ENCODE measurements at regions not wholly inside any gene's neighbourhood (a gene's known extent, or its start where the extent isn't known, plus 50 kb on each side); places are given as distances from the start of the nearest gene placed in this dataset.
"Not testable (repeated sequence)": the region's sequence is repeated elsewhere in the genome, so short reads cannot be mapped to it uniquely, and the experiment has no call there.

DNA sequence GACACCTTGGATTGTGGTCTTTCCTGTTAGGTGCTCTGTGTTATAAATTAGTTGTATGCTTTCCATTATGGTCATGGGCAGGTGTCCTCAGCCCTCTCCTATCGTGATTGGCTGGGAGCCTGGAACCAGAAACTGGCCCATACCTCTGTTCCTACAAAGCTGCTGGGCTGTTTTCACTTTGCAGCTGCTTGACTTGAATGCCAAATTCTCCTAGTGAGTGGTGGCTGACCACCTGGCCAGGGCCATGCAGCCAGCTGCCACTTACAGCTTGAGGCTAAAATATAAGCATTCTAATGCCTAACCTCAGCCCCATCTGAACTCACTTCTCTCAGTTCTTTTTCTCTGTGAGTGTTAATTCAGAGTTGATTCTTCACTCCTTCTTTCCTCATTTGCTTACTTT is 239.3 kb upstream of the GBE1 start:
- DNase-seq (ENCODE audit: low read depth, low spot score) = no peak
- WGBS (ENCODE audit: insufficient coverage, insufficient read length) = no CpG with 5 or more reads among the region's 1 CpG
- no peaks in the 10 kb centered on the region for H3K9me3 ChIP-seq (ENCODE audit: control insufficient read depth, insufficient read depth, low read length)

DNA sequence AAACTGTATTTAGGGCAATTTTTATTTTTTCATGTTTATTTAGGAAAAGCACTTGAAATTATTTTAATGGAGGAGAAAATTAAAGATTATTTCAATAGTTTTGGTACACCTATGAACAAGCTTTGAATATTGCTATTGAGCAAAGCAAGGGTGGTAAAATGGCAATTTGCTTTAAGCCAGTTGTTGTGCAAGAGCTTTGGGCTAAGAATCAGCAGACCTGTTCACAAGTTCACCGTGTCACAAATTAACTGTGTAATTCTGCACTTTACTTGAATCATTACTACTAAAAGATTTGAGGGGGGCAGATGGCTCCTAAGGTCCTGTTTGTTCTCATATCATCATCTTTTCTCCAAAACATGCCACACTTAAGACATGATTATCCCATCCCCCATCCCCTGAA is 238.9 kb upstream of the GBE1 start:
- Histone ChIP-seq H3K9me3 (ENCODE audit: control insufficient read depth, insufficient read depth, low read length) (no peaks in the 10 kb centered on the region), H3K4me3 (ENCODE audit: low read length) (no peak overlapping the region), H3K36me3 (ENCODE audit: control insufficient read depth, insufficient read depth, low read length) (no peaks in the 10 kb centered on the region), H3K27me3 (ENCODE audit: control insufficient read depth, insufficient read depth, low read length) (no peaks in the 10 kb centered on the region), H3K27ac (ENCODE audit: low read length) (no peak overlapping the region), H3K4me1 (ENCODE audit: control insufficient read depth, insufficient read depth, low read length) (no peaks in the 10 kb centered on the region; the same call in 1 of the 2 replicates)
- WGBS (ENCODE audit: insufficient coverage, insufficient read length) = no CpG with 5 or more reads among the region's 1 CpG
- DNase-seq (ENCODE audit: low read depth, low spot score) = no peak

More for the DNA sequence above, 239.3 kb upstream of the GBE1 start:
- Histone ChIP-seq H3K36me3 (ENCODE audit: control insufficient read depth, insufficient read depth, low read length) (no peaks in the 10 kb centered on the region), H3K4me3 (ENCODE audit: low read length) (no peak overlapping the region), H3K27ac (ENCODE audit: low read length) (no peak overlapping the region), H3K4me1 (ENCODE audit: control insufficient read depth, insufficient read depth, low read length) (no peaks in the 10 kb centered on the region; the same call in 1 of the 2 replicates), H3K27me3 (ENCODE audit: control insufficient read depth, insufficient read depth, low read length) (no peaks in the 10 kb centered on the region)

DNA sequence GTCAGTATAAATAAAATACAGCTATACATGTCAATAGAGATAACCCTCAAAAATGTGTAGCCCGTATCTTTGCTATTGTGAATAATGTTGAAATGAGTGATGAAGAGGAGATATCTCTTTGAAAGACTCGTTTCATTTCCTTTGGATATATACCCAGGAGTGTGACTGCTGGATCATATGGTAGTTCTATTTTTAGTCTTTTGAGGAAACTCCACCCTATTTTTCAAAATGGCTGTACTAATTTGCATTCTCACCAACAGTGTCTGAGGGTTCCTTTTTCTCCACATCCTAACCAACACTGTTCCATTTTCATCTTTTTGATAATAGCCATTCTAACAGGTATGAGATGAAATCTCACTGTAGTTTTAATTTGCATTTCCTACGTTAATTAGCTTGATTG is 237.5 kb upstream of the GBE1 start:
- no peaks in the 10 kb centered on the region for H3K27me3 ChIP-seq (ENCODE audit: control insufficient read depth, insufficient read depth, low read length)
- H3K9me3 ChIP-seq (ENCODE audit: control insufficient read depth, insufficient read depth, low read length) = no peaks in the 10 kb centered on the region
- H3K36me3 ChIP-seq (ENCODE audit: control insufficient read depth, insufficient read depth, low read length) = no peaks in the 10 kb centered on the region
- no peak for DNase-seq (ENCODE audit: low read depth, low spot score)
- H3K4me1 ChIP-seq (ENCODE audit: control insufficient read depth, insufficient read depth, low read length) = no peaks in the 10 kb centered on the region; the same call in 1 of the 2 replicates
- no peak overlapping the region for H3K27ac ChIP-seq (ENCODE audit: low read length)
- no CpG with 5 or more reads among the region's 3 CpGs for WGBS (ENCODE audit: insufficient coverage, insufficient read length)
- H3K4me3 ChIP-seq (ENCODE audit: low read length) = no peak overlapping the region

DNA sequence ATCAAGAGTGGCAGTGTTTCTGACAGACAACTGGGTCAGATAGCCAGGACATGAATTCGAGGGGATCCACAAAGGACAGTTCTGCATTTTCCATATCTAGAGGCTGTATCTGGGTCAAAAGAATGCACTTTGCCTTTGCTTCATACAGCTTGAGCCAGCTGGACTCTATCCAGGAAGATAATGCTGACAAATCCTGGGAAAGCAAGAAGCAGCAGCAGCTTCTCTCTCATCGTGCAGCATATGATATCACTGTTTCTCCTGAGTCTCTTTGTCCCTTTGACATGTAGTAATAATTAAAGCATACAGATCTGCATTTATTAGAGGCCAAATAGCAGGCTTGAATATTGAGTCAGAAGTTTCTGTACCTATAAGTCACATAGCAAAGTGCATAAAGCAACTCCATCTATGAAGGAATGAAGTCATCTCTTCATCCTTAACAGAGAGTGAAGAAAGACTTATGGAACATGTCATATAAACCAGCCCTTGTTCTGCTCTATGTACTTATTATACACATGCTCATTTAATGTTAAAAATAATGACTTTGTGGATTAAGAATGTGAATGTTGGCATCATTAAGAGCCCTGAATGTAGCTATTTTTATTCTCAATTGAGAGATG is 236.8 kb upstream of the GBE1 start:
- Histone ChIP-seq H3K36me3 (ENCODE audit: control insufficient read depth, insufficient read depth, low read length) (no peaks in the 10 kb centered on the region), H3K27me3 (ENCODE audit: control insufficient read depth, insufficient read depth, low read length) (no peaks in the 10 kb centered on the region), H3K4me3 (ENCODE audit: low read length) (no peak overlapping the region), H3K4me1 (ENCODE audit: control insufficient read depth, insufficient read depth, low read length) (no peaks in the 10 kb centered on the region; the same call in 1 of the 2 replicates), H3K9me3 (ENCODE audit: control insufficient read depth, insufficient read depth, low read length) (no peaks in the 10 kb centered on the region), H3K27ac (ENCODE audit: low read length) (no peak overlapping the region)
- no peak for DNase-seq (ENCODE audit: low read depth, low spot score)
- WGBS (ENCODE audit: insufficient coverage, insufficient read length) = no CpG with 5 or more reads among the region's 2 CpGs

DNA sequence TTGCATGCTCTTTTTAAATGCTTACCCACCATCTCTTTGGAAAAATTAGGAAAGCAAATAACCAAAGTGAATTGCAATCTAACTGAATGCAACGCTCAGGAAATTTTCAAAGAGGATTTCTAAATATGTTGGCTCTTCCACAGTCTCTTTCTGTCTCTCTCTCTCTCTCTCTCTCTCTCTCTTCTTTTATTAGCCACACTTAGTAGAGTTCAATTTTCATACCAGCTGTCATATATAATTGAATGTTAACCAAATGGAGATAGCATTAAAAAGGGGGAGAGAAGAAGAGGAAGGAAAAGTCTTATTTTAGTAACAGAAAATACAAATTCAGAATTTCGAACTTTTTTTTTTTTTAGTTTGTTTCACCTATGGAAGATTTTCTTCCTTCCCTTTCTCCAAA is 235.9 kb upstream of the GBE1 start:
- Histone ChIP-seq H3K9me3 (ENCODE audit: control insufficient read depth, insufficient read depth, low read length) (no peaks in the 10 kb centered on the region), H3K27me3 (ENCODE audit: control insufficient read depth, insufficient read depth, low read length) (no peaks in the 10 kb centered on the region), H3K4me3 (ENCODE audit: low read length) (no peak overlapping the region), H3K36me3 (ENCODE audit: control insufficient read depth, insufficient read depth, low read length) (no peaks in the 10 kb centered on the region), H3K4me1 (ENCODE audit: control insufficient read depth, insufficient read depth, low read length) (no peaks in the 10 kb centered on the region; the same call in 1 of the 2 replicates), H3K27ac (ENCODE audit: low read length) (no peak overlapping the region)
- DNase-seq (ENCODE audit: low read depth, low spot score) = no peak
- WGBS (ENCODE audit: insufficient coverage, insufficient read length) = no CpG with 5 or more reads among the region's 2 CpGs

DNA sequence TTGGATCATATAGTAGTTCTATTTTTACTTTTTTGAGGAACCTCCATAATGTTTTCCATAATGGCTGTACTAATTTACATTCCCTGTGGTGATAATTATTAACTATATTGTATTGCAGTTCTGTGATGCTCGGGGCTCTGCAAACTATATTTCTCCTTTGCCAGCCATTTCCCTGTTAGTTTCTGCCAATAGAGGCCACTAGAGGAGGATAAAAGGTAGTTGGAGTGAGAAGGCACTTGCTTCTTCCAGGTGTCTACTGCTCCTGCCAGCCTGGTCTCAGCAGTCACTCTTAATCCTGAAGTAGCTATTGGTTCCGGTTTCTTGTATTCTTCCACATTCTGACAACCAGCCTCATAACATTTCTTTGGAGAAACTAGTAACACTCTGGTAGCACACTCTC is 233.9 kb upstream of the GBE1 start:
- Histone ChIP-seq H3K27me3 (ENCODE audit: control insufficient read depth, insufficient read depth, low read length) (no peaks in the 10 kb centered on the region), H3K27ac (ENCODE audit: low read length) (no peak overlapping the region), H3K4me3 (ENCODE audit: low read length) (no peak overlapping the region), H3K9me3 (ENCODE audit: control insufficient read depth, insufficient read depth, low read length) (no peaks in the 10 kb centered on the region), H3K36me3 (ENCODE audit: control insufficient read depth, insufficient read depth, low read length) (no peaks in the 10 kb centered on the region), H3K4me1 (ENCODE audit: control insufficient read depth, insufficient read depth, low read length) (no peaks in the 10 kb centered on the region; the same call in 1 of the 2 replicates)
- no CpG with 5 or more reads among the region's 2 CpGs for WGBS (ENCODE audit: insufficient coverage, insufficient read length)
- DNase-seq (ENCODE audit: low read depth, low spot score) = no peak

DNA sequence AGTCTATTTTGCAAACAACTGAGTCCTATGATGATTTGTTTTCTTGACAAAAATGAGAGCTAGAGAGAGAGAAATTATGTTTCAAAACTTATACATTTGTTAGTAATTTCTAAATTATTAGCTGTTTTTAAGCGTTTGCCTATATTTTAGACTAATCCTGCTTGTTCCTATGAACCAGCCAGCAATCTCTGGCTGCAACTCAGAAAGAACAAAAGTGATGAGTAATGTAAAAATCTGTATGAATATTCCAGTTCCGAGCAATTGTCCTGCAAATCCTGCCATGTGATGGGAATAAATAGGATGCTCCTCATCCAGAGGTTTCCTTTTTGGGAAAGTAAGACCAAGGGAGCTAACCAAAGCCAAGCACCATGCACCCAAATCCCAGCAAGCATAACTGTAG is 228.3 kb upstream of the GBE1 start:
- DNase-seq (ENCODE audit: low read depth, low spot score) = no peak
- no peak overlapping the region for H3K27ac ChIP-seq (ENCODE audit: low read length)
- H3K4me1 ChIP-seq (ENCODE audit: control insufficient read depth, insufficient read depth, low read length) = peaks cover 3% of the 10 kb centered on the region; the same call in 1 of the 2 replicates
- H3K4me3 ChIP-seq (ENCODE audit: low read length) = no peak overlapping the region
- H3K9me3 ChIP-seq (ENCODE audit: control insufficient read depth, insufficient read depth, low read length) = no peaks in the 10 kb centered on the region
- WGBS (ENCODE audit: insufficient coverage, insufficient read length) = no CpG with 5 or more reads among the region's 2 CpGs
- H3K36me3 ChIP-seq (ENCODE audit: control insufficient read depth, insufficient read depth, low read length) = no peaks in the 10 kb centered on the region
- no peaks in the 10 kb centered on the region for H3K27me3 ChIP-seq (ENCODE audit: control insufficient read depth, insufficient read depth, low read length)

DNA sequence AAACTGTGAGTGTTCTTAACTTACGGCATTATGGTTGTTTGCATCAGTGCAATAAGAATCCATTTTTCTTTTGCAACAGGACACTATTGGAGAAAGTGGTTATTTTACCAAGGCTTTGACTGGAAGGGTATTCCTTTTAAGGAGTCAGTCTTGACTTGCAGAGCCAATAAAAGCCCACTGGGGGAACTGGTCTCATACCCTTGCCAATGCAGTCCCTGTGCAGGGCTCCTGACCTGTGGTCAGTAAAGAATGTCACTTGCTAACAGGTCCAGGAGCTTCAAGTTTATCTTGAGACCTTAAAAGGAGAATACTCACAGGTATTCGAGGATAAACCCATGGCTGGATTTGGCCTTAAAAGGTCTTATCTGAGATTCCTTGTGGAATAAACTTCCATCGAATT is 227.8 kb upstream of the GBE1 start:
- H3K27ac ChIP-seq (ENCODE audit: low read length) = no peak overlapping the region
- peaks cover 3% of the 10 kb centered on the region; the same call in 1 of the 2 replicates for H3K4me1 ChIP-seq (ENCODE audit: control insufficient read depth, insufficient read depth, low read length)
- DNase-seq (ENCODE audit: low read depth, low spot score) = no peak
- no CpG with 5 or more reads among the region's 3 CpGs for WGBS (ENCODE audit: insufficient coverage, insufficient read length)
- no peak overlapping the region for H3K4me3 ChIP-seq (ENCODE audit: low read length)
- no peaks in the 10 kb centered on the region for H3K36me3 ChIP-seq (ENCODE audit: control insufficient read depth, insufficient read depth, low read length)
- H3K27me3 ChIP-seq (ENCODE audit: control insufficient read depth, insufficient read depth, low read length) = no peaks in the 10 kb centered on the region
- no peaks in the 10 kb centered on the region for H3K9me3 ChIP-seq (ENCODE audit: control insufficient read depth, insufficient read depth, low read length)

DNA sequence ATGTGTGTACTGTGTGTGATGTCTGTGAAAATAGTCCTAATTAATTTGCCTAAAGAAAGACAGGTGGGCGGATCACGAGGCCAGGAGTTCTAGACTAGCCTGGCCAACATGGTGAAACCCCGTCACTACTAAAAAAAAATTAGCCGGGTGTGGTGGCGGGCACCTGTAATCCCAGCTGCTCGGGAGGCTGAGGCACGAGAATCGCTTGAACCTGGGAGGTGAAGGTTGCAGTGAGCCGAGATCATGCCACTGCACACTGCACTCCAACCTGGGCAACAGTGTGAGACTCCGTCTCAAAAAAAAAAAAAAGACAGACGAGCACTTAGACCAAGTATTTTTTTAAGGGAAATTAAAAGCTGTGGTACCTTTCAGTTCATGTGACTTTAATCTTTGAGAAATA is 226.0 kb upstream of the GBE1 start:
- H3K9me3 ChIP-seq (ENCODE audit: control insufficient read depth, insufficient read depth, low read length); H3K4me1 ChIP-seq (ENCODE audit: control insufficient read depth, insufficient read depth, low read length); H3K27ac ChIP-seq (ENCODE audit: low read length); DNase-seq (ENCODE audit: low read depth, low spot score); H3K27me3 ChIP-seq (ENCODE audit: control insufficient read depth, insufficient read depth, low read length); H3K4me3 ChIP-seq (ENCODE audit: low read length); H3K36me3 ChIP-seq (ENCODE audit: control insufficient read depth, insufficient read depth, low read length): not testable (repeated sequence)
- no CpG with 5 or more reads among the region's 11 CpGs for WGBS (ENCODE audit: insufficient coverage, insufficient read length)

DNA sequence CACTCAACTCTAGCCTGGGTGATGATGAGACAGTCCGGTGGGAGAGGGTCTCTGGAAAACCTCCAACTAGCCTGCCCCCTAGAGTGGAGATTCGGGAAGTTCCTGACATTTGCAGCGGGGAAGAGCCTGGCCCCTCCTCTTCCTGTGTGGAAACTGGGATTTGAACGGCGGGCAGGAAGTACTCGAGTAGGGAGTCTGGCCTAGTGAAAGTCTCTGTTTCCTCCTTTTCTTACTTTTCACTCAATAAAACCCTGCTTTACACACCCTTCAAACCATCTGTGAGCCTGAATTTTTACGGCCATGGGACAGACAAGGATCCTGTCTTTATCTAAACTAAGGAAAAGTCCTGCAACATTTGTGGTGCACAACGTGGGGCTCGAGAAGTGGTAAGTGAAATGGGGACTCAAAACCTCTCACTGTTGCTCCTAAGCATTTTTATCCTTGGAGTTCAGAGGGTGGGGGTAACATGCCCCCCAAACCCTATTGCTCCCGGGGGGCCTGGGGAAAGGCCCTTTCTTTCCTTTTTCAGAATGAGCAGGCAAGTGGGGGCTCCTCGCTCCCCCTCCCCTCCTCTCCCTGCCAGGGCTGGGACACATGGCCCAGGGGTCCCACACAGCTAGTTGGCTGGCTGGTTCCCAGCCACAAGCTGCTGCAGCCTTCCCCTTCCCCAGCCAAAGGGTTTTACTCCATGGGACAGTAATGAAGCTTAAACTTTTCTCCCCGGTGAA is 224.7 kb upstream of the GBE1 start:
- peaks cover 3% of the 10 kb centered on the region; the same call in 1 of the 2 replicates for H3K4me1 ChIP-seq (ENCODE audit: control insufficient read depth, insufficient read depth, low read length)
- no peak overlapping the region for H3K27ac ChIP-seq (ENCODE audit: low read length)
- no peaks in the 10 kb centered on the region for H3K9me3 ChIP-seq (ENCODE audit: control insufficient read depth, insufficient read depth, low read length)
- no peaks in the 10 kb centered on the region for H3K36me3 ChIP-seq (ENCODE audit: control insufficient read depth, insufficient read depth, low read length)
- WGBS (ENCODE audit: insufficient coverage, insufficient read length) = no CpG with 5 or more reads among the region's 12 CpGs
- DNase-seq (ENCODE audit: low read depth, low spot score) = no peak
- no peaks in the 10 kb centered on the region for H3K27me3 ChIP-seq (ENCODE audit: control insufficient read depth, insufficient read depth, low read length)
- no peak overlapping the region for H3K4me3 ChIP-seq (ENCODE audit: low read length)

DNA sequence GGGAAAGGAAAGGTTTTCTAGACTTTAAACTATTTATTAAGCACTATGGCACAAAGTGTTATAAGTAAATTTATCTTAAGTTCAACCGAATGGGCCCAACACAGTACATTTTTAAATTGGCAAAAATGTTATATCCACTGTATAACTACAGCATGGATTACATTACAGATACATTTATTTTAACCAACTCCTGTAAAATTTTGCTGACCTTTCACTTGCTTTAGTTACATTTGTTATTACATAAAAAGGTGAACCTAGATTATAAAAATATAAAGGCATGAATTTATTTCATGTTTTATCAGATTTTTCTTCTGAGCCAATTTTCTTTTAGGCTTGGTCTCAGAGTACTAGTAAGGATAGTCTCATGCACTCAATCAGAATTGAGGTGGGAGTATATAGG is 221.9 kb upstream of the GBE1 start:
- Histone ChIP-seq H3K27me3 (ENCODE audit: control insufficient read depth, insufficient read depth, low read length) (no peaks in the 10 kb centered on the region), H3K9me3 (ENCODE audit: control insufficient read depth, insufficient read depth, low read length) (no peaks in the 10 kb centered on the region), H3K4me3 (ENCODE audit: low read length) (no peak overlapping the region), H3K4me1 (ENCODE audit: control insufficient read depth, insufficient read depth, low read length) (no peaks in the 10 kb centered on the region), H3K36me3 (ENCODE audit: control insufficient read depth, insufficient read depth, low read length) (no peaks in the 10 kb centered on the region), H3K27ac (ENCODE audit: low read length) (no peak overlapping the region)
- WGBS (ENCODE audit: insufficient coverage, insufficient read length) = no CpG with 5 or more reads among the region's 1 CpG
- no peak for DNase-seq (ENCODE audit: low read depth, low spot score)
